ENCODE measurements at regions not wholly inside any gene's neighbourhood (a gene's known extent, or its start where the extent isn't known, plus 50 kb on each side); places are given as distances from the start of the nearest gene placed in this dataset.

- no peak for DNase-seq
Measured at GRCh38 chr1:63049135-63049534, 265.2 kb downstream of the ATG4C start.

- no peak for DNase-seq
Measured at GRCh38 chr1:63051356-63051755, 267.4 kb downstream of the ATG4C start.

GRCh38 chr1:63051886-63052285 is 268.0 kb downstream of the ATG4C start:
- no peak for DNase-seq

GRCh38 chr1:63054184-63054583 is 268.2 kb upstream of the FOXD3 start:
- DNase-seq: no peak

GRCh38 chr1:63063367-63063766 is 259.0 kb upstream of the FOXD3 start:
- no peak for DNase-seq

- DNase-seq: no peak
Measured at GRCh38 chr1:63064135-63064534, 258.2 kb upstream of the FOXD3 start.

GRCh38 chr1:63068626-63069025 is 253.7 kb upstream of the FOXD3 start:
- DNase-seq: no peak

- DNase-seq: no peak
Measured at GRCh38 chr1:63069214-63069613, 253.2 kb upstream of the FOXD3 start.

GRCh38 chr1:63073309-63074306 is 248.8 kb upstream of the FOXD3 start:
- DNase-seq: no peak

- no peak for DNase-seq
Measured at GRCh38 chr1:63074321-63074720, 248.0 kb upstream of the FOXD3 start.

- DNase-seq: no peak
Measured at GRCh38 chr1:63082766-63083165, 239.6 kb upstream of the FOXD3 start.

GRCh38 chr1:63087966-63088365 is 234.4 kb upstream of the FOXD3 start:
- DNase-seq: no peak

- DNase-seq: no peak
Measured at GRCh38 chr1:63099188-63099587, 223.2 kb upstream of the FOXD3 start.

- DNase-seq: no peak
Measured at GRCh38 chr1:63101336-63101735, 221.0 kb upstream of the FOXD3 start.

- DNase-seq: no peak
Measured at GRCh38 chr1:63103682-63104081, 218.7 kb upstream of the FOXD3 start.

- DNase-seq: no peak
Measured at GRCh38 chr1:63107066-63107465, 215.3 kb upstream of the FOXD3 start.

- DNase-seq: no peak
Measured at GRCh38 chr1:63108206-63108605, 214.2 kb upstream of the FOXD3 start.

GRCh38 chr1:63112155-63112900 is 210.0 kb upstream of the FOXD3 start:
- peak; percentile 55 for DNase-seq

- DNase-seq: no peak
Measured at GRCh38 chr1:63115527-63115926, 206.8 kb upstream of the FOXD3 start.

- DNase-seq: no peak
Measured at GRCh38 chr1:63116016-63116415, 206.4 kb upstream of the FOXD3 start.

- DNase-seq: no peak
Measured at GRCh38 chr1:63119575-63120155, 202.7 kb upstream of the FOXD3 start.

GRCh38 chr1:63122079-63122478 is 200.3 kb upstream of the FOXD3 start:
- no peak for DNase-seq

GRCh38 chr1:63124666-63125191 is 197.6 kb upstream of the FOXD3 start:
- peak; percentile 32 for DNase-seq
